ENCODE measurements at regions not wholly inside any gene's neighbourhood (a gene's known extent, or its start where the extent isn't known, plus 50 kb on each side); places are given as distances from the start of the nearest gene placed in this dataset.
A peak's percentile ranks its signal among the peaks of the same experiment; 100 is the strongest.

GRCh38 chrX:66328950-66329596, 165.0 kb downstream of the HEPH start:
- no peak for DNase-seq (ENCODE audit: low spot score)
- in situ Hi-C loops (cut with MboI; ENCODE audit: low sequenced_read_pairs, unreplicated experiment) = no loop called here
- TF ChIP-seq CTCF (IDR thresholded peaks at IDR 0.05; ENCODE audit: borderline replicate concordance, control extremely low read depth, extremely low read depth, insufficient read depth, missing control alignments) = no peak

GRCh38 chrX:66360894-66361293, 196.8 kb downstream of the HEPH start:
- in situ Hi-C loops (cut with MboI; ENCODE audit: low sequenced_read_pairs, unreplicated experiment) = no loop called here
- TF ChIP-seq CTCF (IDR thresholded peaks at IDR 0.05; ENCODE audit: borderline replicate concordance, control extremely low read depth, extremely low read depth, insufficient read depth, missing control alignments) = no peak
- DNase-seq (ENCODE audit: low spot score) = no peak

GRCh38 chrX:66384722-66385121, 220.7 kb downstream of the HEPH start:
- no peak for DNase-seq (ENCODE audit: low spot score)
- in situ Hi-C loops (cut with MboI; ENCODE audit: low sequenced_read_pairs, unreplicated experiment) = no loop called here
- TF ChIP-seq CTCF (IDR thresholded peaks at IDR 0.05; ENCODE audit: borderline replicate concordance, control extremely low read depth, extremely low read depth, insufficient read depth, missing control alignments) = no peak

DNA sequence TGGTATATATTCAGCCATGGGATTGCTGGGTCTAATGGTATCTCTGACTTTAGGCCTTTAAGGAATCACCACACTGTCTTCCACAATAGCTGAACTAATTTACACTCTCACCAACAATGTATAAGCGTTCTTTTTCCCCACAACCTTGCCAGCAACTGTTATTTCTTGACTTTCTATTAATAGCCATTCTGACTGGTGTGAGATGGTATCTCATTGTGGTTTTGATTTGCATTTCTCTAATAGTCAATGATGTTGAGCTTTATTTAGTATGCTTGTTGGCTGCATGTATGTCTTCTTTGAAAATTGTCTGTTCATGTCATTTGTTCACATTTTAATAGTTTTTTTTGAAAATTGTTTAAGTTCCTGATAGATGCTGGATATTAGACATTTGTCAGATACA, 235.2 kb downstream of the HEPH start:
- no peak for TF ChIP-seq CTCF (IDR thresholded peaks at IDR 0.05; ENCODE audit: borderline replicate concordance, control extremely low read depth, extremely low read depth, insufficient read depth, missing control alignments)
- in situ Hi-C loops (cut with MboI; ENCODE audit: low sequenced_read_pairs, unreplicated experiment) = no loop called here
- no peak for DNase-seq (ENCODE audit: low spot score)

DNA sequence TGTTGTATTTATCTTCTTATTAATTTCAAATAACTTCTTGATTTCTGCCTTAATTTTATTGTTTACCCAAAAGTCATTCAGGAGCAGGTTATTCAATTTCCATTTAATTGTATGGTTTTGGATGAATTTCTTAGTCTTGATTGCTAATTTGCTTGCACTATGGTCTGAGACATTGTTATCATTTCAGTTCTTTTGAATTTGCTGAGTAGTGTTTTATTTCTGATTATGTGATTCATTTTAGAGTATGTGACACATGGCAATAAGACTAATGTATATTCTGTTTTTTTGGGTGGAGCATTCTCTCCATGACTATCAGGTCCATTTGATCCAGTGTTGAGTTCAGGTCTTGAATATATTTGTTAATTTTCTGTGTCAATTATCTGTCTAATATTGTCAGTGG, 236.7 kb downstream of the EDA2R start:
- no peak for DNase-seq (ENCODE audit: low spot score)
- TF ChIP-seq CTCF (IDR thresholded peaks at IDR 0.05; ENCODE audit: borderline replicate concordance, control extremely low read depth, extremely low read depth, insufficient read depth, missing control alignments) = no peak
- in situ Hi-C loops (cut with MboI; ENCODE audit: low sequenced_read_pairs, unreplicated experiment) = loop anchor here (25.0 kb wide), 3 partner anchors 415 to 815 kb away; no protein-coding TSS in a partner anchor

DNA sequence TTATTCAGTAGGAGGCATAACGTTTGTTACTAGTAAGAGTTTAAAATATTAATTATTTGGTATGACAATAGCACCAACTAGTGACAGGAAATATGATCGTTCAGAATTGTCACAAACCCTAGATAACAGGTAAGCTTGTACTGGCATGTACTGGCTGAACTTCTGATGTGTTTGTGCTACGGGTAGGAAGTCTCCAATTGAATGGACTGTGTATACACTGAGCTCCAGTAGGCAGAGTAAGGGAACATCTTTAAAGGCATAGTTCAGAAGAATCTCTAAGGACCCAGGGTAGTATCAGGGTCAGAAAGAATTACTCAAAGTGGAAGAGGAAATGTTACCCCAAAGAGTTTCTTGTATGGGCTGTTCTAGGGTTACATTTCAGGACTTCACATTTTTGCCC, 230.4 kb downstream of the EDA2R start:
- DNase-seq (ENCODE audit: low spot score) = peak; percentile 8
- in situ Hi-C loops (cut with MboI; ENCODE audit: low sequenced_read_pairs, unreplicated experiment) = loop anchor here (25.0 kb wide), 3 partner anchors 421 to 821 kb away; no protein-coding TSS in a partner anchor
- TF ChIP-seq CTCF (IDR thresholded peaks at IDR 0.05; ENCODE audit: borderline replicate concordance, control extremely low read depth, extremely low read depth, insufficient read depth, missing control alignments) = peak; percentile 26

Data from GM13976 (cell line).